Uterus (tissue), 2 donors: ENCODE measurements at regions not wholly inside any gene's neighbourhood (a gene's known extent, or its start where the extent isn't known, plus 50 kb on each side); places are given as distances from the start of the nearest gene placed in this dataset.

Experiments used
- CTCF ChIP-seq, 4 experiments: fragments of 200-600 bp in 2 of 4; fragments of 450-650 bp in 2 of 4; sonication (generic) in 2 of 4; IDR thresholded peaks; one replicate each; pipeline ENCODE4 v1.5.1; 2016 to 2019; ENCODE audit warnings: antibody characterized with exemption in 4 of 4, mild to moderate bottlenecking in 2 of 4, moderate library complexity in 1 of 4
- POLR2A ChIP-seq, 2 donors: fragments of 450-650 bp; IDR thresholded peaks; one replicate each; pipeline ENCODE4 v1.6.1; 2016; ENCODE audit warnings: antibody characterized with exemption in 2 of 2, mild to moderate bottlenecking in 1 of 2, moderate library complexity in 1 of 2

GRCh38 chrX:1011691-1012283, 200.7 kb downstream of the CRLF2 start:
- TF ChIP-seq CTCF (IDR thresholded peaks at IDR 0.05) (no peak), POLR2A (IDR thresholded peaks at IDR 0.05) (no peak)
